Urothelium cell line (cell line): ENCODE measurements at regions not wholly inside any gene's neighbourhood (a gene's known extent, or its start where the extent isn't known, plus 50 kb on each side); places are given as distances from the start of the nearest gene placed in this dataset.

ENCODE experiments used
- DNase-seq: peaks from one replicate; pipeline ENCODE4 v3.0.0; 2011; ENCODE audit warnings: low spot score, mixed read lengths
- FAIRE-seq: peaks from 2 replicates; lab custom pipeline; 2011; peaks lifted over from hg19 to GRCh38; lab: Jason Lieb, UNC

- FAIRE-seq (peak; percentile 62), DNase-seq (no peak)
Observed at GRCh38 chr5:167721926-167722440, 569.5 kb upstream of the WWC1 start.

GRCh38 chr5:167723254-167723871 lies 568.1 kb upstream of the WWC1 start:
- no peak for FAIRE-seq
- peak; percentile 78 for DNase-seq

GRCh38 chr5:167725264-167725663 lies 566.2 kb upstream of the WWC1 start:
- FAIRE-seq, result no peak
- DNase-seq, result no peak

DNA sequence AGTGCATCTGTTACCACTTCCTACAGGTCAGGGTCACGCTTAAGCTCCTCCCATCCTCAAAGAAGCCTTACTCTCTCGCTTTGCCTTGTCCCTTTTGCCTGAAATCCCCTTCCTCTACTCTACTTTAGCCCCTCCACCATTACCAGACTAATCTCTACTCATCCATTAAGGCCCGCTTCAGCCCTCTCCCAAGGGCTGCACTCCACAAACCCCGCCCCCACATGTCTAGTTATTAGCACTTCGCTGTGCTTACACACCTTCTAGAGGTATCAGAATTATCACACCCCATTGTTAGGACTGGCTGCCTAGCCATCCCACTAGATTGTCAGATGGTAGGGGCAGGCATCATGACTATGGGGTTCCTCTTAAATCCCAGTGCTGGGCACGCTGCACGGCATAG lies 565.7 kb upstream of the WWC1 start:
- FAIRE-seq (no peak), DNase-seq (no peak)

- DNase-seq (no peak), FAIRE-seq (no peak)
Observed at GRCh38 chr5:167726642-167727041, 564.8 kb upstream of the WWC1 start.

GRCh38 chr5:167730121-167730520 lies 561.3 kb upstream of the WWC1 start:
- DNase-seq, result peak; percentile 81
- no peak for FAIRE-seq

- no peak for DNase-seq
Observed at GRCh38 chr5:167730656-167731055, 560.8 kb upstream of the WWC1 start.

DNA sequence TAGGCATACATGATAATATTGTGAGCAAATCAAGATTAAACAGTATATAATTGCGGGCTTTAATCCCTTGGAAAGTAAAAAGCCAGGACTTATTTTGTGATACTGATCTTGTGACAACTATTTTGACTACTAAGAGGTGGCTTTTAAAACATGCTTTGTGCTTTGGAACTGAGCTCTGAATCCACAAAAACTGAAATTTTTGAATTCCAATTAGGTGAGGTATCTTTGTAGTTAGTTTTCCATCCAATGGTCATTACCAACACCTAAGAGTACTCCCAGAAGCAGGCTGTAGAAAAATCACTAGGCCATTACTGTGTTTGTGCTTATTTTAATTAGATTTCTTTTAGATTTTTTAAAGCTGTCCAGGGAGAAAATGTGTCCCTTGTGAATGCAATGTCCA lies 559.5 kb upstream of the WWC1 start:
- DNase-seq (no peak), FAIRE-seq (no peak)

More at GRCh38 chr5:167730656-167731055, 560.8 kb upstream of the WWC1 start:
- no peak for FAIRE-seq

- FAIRE-seq (no peak), DNase-seq (no peak)
Observed at GRCh38 chr5:167732499-167732898, 558.9 kb upstream of the WWC1 start.

GRCh38 chr5:167736992-167737391 lies 554.5 kb upstream of the WWC1 start:
- FAIRE-seq (no peak), DNase-seq (no peak)

DNA sequence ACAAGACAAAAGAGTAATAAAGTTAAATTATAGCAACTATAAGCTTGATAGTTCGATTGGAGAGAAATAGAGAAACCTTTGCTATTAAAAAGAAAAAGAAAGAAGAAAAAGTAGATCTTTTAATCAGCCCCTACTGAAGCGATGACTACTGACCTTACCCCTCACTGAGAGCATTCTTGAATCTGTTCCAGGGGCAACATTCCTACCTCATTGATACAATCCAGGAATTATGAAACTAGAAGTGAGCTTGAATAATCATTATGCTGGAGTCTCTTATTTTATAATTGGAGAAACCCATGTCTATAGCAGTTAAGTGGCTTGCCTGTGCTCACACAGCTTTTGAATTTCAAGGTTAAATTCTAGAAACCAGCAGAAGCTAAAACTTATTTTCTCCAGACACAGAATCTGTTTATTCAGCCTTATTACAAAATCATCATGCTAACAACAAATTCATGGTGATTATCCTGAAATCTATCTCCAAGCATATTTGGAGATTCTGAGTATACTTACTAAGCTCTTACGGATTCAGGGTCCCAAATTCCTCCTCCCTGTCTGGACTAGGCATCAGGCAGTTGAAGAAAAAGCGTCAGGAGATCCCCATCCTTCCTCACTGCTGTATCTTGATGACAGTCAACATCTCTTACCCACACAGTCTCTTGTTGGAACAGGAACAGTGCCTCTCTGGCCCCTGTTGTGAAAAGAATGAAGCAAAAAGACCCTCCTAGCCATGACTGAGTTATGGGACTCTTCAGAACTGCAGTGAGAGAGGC lies 547.6 kb upstream of the WWC1 start:
- FAIRE-seq (no peak), DNase-seq (peak; percentile 53)

DNA sequence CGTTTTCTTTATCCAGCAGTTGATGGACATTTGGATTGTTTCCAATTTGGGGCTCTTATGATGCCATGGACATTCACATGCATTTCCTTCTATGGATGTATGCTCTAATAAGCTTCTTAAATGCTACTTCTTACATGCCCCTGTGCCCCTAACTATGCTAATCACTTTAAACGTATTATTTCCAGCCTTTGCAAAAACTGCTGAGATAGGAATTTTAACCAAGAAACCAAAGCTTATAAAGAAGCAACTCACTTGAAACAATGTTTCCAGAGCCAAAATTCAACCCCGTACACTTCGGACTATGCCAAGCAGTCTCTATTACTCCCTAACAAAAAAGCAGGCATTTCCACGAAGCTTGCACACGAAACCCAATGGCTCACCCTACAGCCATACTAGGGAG lies 545.6 kb upstream of the WWC1 start:
- no peak for FAIRE-seq

GRCh38 chr5:167750586-167750985 lies 540.9 kb upstream of the WWC1 start:
- FAIRE-seq (no peak), DNase-seq (no peak)

More for the DNA sequence above, 545.6 kb upstream of the WWC1 start:
- DNase-seq, result no peak

- no peak for FAIRE-seq
Observed at GRCh38 chr5:167752936-167753335, 538.5 kb upstream of the WWC1 start.

GRCh38 chr5:167753725-167754490 lies 537.5 kb upstream of the WWC1 start:
- DNase-seq, result no peak
- FAIRE-seq, result peak; percentile 61

More at GRCh38 chr5:167752936-167753335, 538.5 kb upstream of the WWC1 start:
- no peak for DNase-seq

DNA sequence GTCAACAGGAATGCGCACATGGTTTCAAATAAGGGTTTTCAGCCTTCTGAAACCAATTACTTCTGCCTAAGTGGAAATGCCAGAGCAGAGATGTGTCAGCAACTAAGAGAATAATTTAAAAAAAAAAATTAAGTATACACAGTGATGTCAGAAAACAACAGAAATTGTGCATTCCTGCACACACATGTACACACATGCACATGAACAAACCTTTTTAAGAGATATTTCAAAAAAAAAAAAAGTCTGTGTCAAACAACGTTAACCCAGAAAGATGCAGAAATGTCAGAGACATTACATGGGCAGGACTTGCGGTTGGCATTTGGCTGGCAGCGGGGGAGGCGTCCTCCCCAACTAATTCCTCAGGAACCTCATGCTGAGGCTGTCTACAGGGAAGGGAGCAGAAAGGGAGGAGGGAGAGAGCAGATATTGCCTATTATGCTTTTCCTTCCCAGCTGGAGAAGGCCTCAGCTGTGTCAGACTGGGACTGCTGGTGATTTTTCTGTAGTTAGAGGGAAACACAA lies 536.9 kb upstream of the WWC1 start:
- FAIRE-seq, result peak; percentile 58
- peak; percentile 80 for DNase-seq

GRCh38 chr5:167755420-167755819 lies 536.0 kb upstream of the WWC1 start:
- FAIRE-seq (no peak), DNase-seq (no peak)

DNA sequence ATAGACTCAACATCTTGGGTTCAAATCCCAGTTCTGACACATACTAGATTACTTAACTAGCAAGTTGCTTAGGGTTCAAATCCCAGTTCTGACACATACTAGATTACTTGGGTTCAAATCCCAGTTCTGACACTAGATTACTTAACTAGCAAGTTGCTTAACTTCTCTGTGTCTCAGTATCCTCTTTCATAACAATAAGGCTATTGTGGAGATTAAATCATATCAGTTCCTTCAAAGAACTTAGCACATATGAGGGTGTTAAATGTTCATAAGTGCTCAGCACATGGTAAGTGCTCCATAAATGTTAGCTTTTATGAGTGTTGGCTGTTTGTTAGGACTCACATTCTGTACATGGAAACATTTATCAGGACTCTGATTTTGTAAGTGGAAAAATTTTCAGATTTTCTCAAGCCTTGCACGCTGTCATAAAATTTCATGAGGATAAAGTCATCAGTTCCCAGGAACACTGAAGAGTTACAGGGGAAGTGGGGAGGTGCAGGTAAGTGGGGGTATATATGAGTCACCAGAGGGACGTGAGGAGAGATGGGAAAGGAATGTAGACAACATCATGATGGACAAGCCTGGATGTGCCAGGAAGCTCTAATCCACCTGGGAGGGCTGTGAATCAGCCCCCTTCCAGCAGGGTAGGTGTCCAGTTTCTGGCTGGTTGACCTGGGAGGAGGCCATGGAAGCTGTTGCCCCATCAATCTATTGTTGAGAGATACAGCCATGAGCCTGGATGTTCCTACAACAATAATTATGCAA lies 532.2 kb upstream of the WWC1 start:
- peak; percentile 74 for FAIRE-seq
- peak; percentile 86 for DNase-seq

GRCh38 chr5:167763772-167764171 lies 527.7 kb upstream of the WWC1 start:
- no peak for FAIRE-seq
- no peak for DNase-seq

DNA sequence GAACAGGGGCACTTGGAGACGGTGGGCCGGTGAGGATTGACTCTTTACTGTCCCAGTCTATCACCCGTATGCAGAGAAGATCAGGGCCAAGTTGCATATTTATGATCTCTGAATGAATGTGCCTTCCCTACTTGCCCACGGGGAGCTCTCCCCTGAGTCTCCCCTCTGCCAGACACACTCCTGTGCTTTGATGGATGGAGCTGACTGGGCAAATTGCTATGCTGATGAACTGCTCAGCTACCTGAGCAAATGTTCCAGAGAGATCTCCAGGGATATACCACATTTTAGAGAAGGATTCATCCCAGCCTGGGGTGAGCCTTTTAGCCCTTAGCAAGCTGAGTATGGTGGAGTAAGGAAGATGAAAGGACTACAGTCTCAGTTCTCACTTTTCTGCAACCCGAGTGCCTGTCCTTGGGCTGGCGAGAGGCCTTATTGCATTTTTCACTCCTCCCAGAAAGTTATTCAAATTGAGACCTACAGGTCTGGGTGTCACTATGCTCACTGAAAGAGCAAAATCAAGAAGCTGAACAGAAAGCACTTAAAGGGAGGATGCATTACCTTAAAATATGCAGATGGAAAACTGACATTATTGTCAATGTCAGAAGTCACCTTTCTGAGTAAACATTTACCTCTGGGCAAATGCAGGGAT lies 526.7 kb upstream of the WWC1 start:
- FAIRE-seq, result no peak
- no peak for DNase-seq
